DOHH2 (cell line): ENCODE measurements at regions not wholly inside any gene's neighbourhood (a gene's known extent, or its start where the extent isn't known, plus 50 kb on each side); places are given as distances from the start of the nearest gene placed in this dataset.

Experiments used
- H3F3A ChIP-seq: fragments of 200-600 bp; sonication (generic), shearing (Covaris generic); 2 replicates; pipeline ENCODE4 v1.6.0; 2016; ENCODE audit warnings: antibody characterized with exemption, mild to moderate bottlenecking; ENCODE audit not compliant: control insufficient read depth, insufficient read depth
- H3K27ac ChIP-seq: fragments of 200-600 bp; sonication (generic); 2 replicates; pipeline ENCODE4 v1.5.1; 2014; ENCODE audit warnings: low read depth, mild to moderate bottlenecking, low read length, moderate library complexity
- H3K27me3 ChIP-seq: fragments of 200-600 bp; sonication (generic); 2 replicates; pipeline ENCODE4 v1.6.1; 2014; ENCODE audit warnings: mild to moderate bottlenecking, low read length, mixed read lengths; ENCODE audit not compliant: control insufficient read depth
- H3K36me3 ChIP-seq: fragments of 200-600 bp; sonication (generic); 2 replicates; pipeline ENCODE4 v1.6.1; 2014; ENCODE audit warnings: mild to moderate bottlenecking, low read length, moderate library complexity, mixed read lengths; ENCODE audit not compliant: control insufficient read depth
- H3K4me1 ChIP-seq: fragments of 200-600 bp; sonication (generic); 2 replicates; pipeline ENCODE4 v1.6.1; 2014; ENCODE audit warnings: mild to moderate bottlenecking, low read length, mixed read lengths; ENCODE audit not compliant: control insufficient read depth
- H3K4me2 ChIP-seq: fragments of 200-600 bp; sonication (generic); 2 replicates; pipeline ENCODE4 v1.6.0; 2014; ENCODE audit warnings: mild to moderate bottlenecking, low read length, moderate library complexity
- H3K4me3 ChIP-seq: fragments of 200-600 bp; sonication (generic); 2 replicates; pipeline ENCODE4 v1.5.1; 2014; ENCODE audit warnings: mild to moderate bottlenecking, low read length, mixed read lengths
- H3K79me2 ChIP-seq: fragments of 200-600 bp; sonication (generic); 2 replicates; pipeline ENCODE4 v1.6.1; 2014; ENCODE audit warnings: mild to moderate bottlenecking, low read length, mixed read lengths; ENCODE audit not compliant: control insufficient read depth
- H3K9me2 ChIP-seq: fragments of 200-600 bp; sonication (generic); replicated peaks from 2 replicates; pipeline ENCODE4 v1.6.1; 2014; ENCODE audit warnings: mild to moderate bottlenecking, low read length, mixed read lengths; ENCODE audit not compliant: control insufficient read depth
- H3K9me3 ChIP-seq: fragments of 200-600 bp; sonication (generic); 2 replicates; pipeline ENCODE4 v1.6.1; 2014; ENCODE audit warnings: antibody characterized with exemption, low read length, mixed read lengths; ENCODE audit not compliant: control insufficient read depth, insufficient read depth
- H4K20me1 ChIP-seq: fragments of 200-600 bp; sonication (generic); 2 replicates; pipeline ENCODE4 v1.6.0; 2014; ENCODE audit warnings: low read depth, mild to moderate bottlenecking, antibody characterized with exemption, low read length, moderate library complexity; ENCODE audit not compliant: control insufficient read depth, insufficient read depth
- EZH2phosphoT487 ChIP-seq: fragments of 200-600 bp; sonication (generic); IDR thresholded peaks from 2 replicates; pipeline ENCODE4 v1.6.1; 2017; ENCODE audit warnings: borderline replicate concordance, mild to moderate bottlenecking, antibody characterized with exemption, low read length, moderate library complexity, mixed read lengths
- TF ChIP-seq, protein P1 (sequence below): fragments of 200-600 bp; sonication (generic); IDR thresholded peaks from one replicate; pipeline ENCODE4 v1.5.1; 2014; ENCODE audit warnings: antibody characterized with exemption, mild to moderate bottlenecking, low read depth, low read length; ENCODE audit not compliant: poor library complexity, severe bottlenecking

DNA sequence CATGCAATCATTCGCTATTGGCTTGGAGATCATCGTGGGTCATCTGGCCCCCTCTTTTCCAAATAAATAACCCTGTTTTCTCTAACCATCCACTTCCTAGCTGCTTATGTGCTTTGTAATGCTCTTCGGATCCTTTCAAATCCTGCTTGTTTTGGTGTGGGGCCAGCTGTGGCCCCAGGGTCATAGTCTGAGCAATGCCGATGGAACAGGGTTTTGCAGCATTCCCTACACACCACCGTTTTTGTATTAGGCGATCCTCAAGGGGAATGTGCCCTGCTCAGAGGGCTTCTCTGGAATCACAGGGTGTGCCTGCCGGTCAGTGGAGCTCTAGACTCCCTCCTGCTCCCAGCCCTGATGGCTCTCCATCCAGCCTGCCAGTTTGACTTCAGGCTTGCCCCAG is 78.1 kb upstream of the NRXN3 start:
- Histone ChIP-seq H3K27ac (no peak overlapping the region), H3K36me3 (no peaks in the 10 kb centered on the region), H3K9me3 (no peaks in the 10 kb centered on the region), H3K79me2 (no peaks in the 10 kb centered on the region), H3K4me3 (no peak overlapping the region), H4K20me1 (no peaks in the 10 kb centered on the region), H3F3A (no peaks in the 10 kb centered on the region), H3K9me2 (no peaks in the 10 kb centered on the region), H3K4me1 (no peaks in the 10 kb centered on the region), H3K27me3 (no peaks in the 10 kb centered on the region), H3K4me2 (no peak overlapping the region)
- TF ChIP-seq, protein P1, sequence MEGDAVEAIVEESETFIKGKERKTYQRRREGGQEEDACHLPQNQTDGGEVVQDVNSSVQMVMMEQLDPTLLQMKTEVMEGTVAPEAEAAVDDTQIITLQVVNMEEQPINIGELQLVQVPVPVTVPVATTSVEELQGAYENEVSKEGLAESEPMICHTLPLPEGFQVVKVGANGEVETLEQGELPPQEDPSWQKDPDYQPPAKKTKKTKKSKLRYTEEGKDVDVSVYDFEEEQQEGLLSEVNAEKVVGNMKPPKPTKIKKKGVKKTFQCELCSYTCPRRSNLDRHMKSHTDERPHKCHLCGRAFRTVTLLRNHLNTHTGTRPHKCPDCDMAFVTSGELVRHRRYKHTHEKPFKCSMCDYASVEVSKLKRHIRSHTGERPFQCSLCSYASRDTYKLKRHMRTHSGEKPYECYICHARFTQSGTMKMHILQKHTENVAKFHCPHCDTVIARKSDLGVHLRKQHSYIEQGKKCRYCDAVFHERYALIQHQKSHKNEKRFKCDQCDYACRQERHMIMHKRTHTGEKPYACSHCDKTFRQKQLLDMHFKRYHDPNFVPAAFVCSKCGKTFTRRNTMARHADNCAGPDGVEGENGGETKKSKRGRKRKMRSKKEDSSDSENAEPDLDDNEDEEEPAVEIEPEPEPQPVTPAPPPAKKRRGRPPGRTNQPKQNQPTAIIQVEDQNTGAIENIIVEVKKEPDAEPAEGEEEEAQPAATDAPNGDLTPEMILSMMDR: no peak
- no peak for TF ChIP-seq EZH2phosphoT487

DNA sequence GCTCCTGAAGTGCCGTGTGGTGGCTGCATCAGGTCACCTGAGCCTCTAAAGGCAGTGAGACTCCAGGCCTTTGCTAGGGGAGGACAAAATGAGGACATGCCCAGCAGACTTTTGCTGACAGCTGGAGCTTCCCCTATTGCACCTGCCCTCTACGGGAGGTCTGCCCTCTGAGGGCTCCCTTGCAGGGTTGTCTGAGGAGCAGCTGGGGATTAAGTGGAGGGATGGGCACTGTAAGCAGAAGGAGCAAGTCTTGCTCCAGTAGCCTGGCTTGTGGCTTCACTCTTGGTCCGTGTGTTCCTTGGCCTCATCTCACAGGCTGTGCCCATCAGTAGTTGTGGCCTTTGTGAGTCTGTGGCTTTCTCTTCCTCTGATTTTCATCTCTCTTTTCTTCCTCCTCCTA is 66.9 kb upstream of the NRXN3 start:
- no peak overlapping the region for H3K4me2 ChIP-seq
- no peaks in the 10 kb centered on the region for H3K9me3 ChIP-seq
- no peaks in the 10 kb centered on the region for H4K20me1 ChIP-seq
- H3K9me2 ChIP-seq: no peaks in the 10 kb centered on the region
- no peak overlapping the region for H3K27ac ChIP-seq
- no peaks in the 10 kb centered on the region for H3K27me3 ChIP-seq
- H3F3A ChIP-seq: no peaks in the 10 kb centered on the region
- no peaks in the 10 kb centered on the region for H3K36me3 ChIP-seq
- H3K4me1 ChIP-seq: no peaks in the 10 kb centered on the region
- no peaks in the 10 kb centered on the region for H3K79me2 ChIP-seq
- H3K4me3 ChIP-seq: no peak overlapping the region
- TF ChIP-seq EZH2phosphoT487: no peak
- TF ChIP-seq, protein P1: no peak

- H3K4me2 ChIP-seq: no peak overlapping the region
- TF ChIP-seq, protein P1: no peak
- no peak for TF ChIP-seq EZH2phosphoT487
- no peaks in the 10 kb centered on the region for H3K4me1 ChIP-seq
- H3K9me2 ChIP-seq: no peaks in the 10 kb centered on the region
- no peaks in the 10 kb centered on the region for H3K27me3 ChIP-seq
- no peaks in the 10 kb centered on the region for H3K9me3 ChIP-seq
- no peaks in the 10 kb centered on the region for H3F3A ChIP-seq
- H3K79me2 ChIP-seq: no peaks in the 10 kb centered on the region
- H4K20me1 ChIP-seq: no peaks in the 10 kb centered on the region
- no peak overlapping the region for H3K4me3 ChIP-seq
- no peak overlapping the region for H3K27ac ChIP-seq
- H3K36me3 ChIP-seq: no peaks in the 10 kb centered on the region
These were observed 66.0 kb upstream of the NRXN3 start for GRCh38 chr14:78104160-78104559.

- Histone ChIP-seq H3K27ac (no peak overlapping the region), H3K9me3 (no peaks in the 10 kb centered on the region)
- no peak for TF ChIP-seq EZH2phosphoT487
- TF ChIP-seq, protein P1: no peak
These were observed 65.5 kb upstream of the NRXN3 start for GRCh38 chr14:78104655-78105054.

More at GRCh38 chr14:78104655-78105054, 65.5 kb upstream of the NRXN3 start:
- no peak overlapping the region for H3K4me3 ChIP-seq
- H4K20me1 ChIP-seq: no peaks in the 10 kb centered on the region
- H3K9me2 ChIP-seq: no peaks in the 10 kb centered on the region
- H3K36me3 ChIP-seq: no peaks in the 10 kb centered on the region
- no peaks in the 10 kb centered on the region for H3K27me3 ChIP-seq
- H3K4me1 ChIP-seq: no peaks in the 10 kb centered on the region
- no peaks in the 10 kb centered on the region for H3F3A ChIP-seq
- H3K4me2 ChIP-seq: no peak overlapping the region
- no peaks in the 10 kb centered on the region for H3K79me2 ChIP-seq
